Neural cell (in vitro differentiated cells): ENCODE measurements at regions not wholly inside any gene's neighbourhood (a gene's known extent, or its start where the extent isn't known, plus 50 kb on each side); places are given as distances from the start of the nearest gene placed in this dataset.

Experiments
- H2AFZ ChIP-seq: fragments of 200-600, 300-800 bp; sonication (generic), shearing (Covaris generic); 2 replicates; pipeline ENCODE4 v1.6.0; 2014; ENCODE audit warnings: low read depth, mild to moderate bottlenecking, antibody characterized with exemption, low read length, moderate library complexity
- H3F3A ChIP-seq: fragments of 200-600 bp; shearing (Covaris generic); 2 replicates; pipeline ENCODE4 v1.6.1; 2016; ENCODE audit warnings: mild to moderate bottlenecking, moderate library complexity, mixed read lengths, antibody characterized with exemption, low read length; ENCODE audit not compliant: insufficient read depth, poor library complexity, severe bottlenecking
- H3K27ac ChIP-seq: fragments of 200-600, 300-800 bp; sonication (generic), shearing (Covaris generic); 2 replicates; pipeline ENCODE4 v1.5.1; 2014; ENCODE audit warnings: mild to moderate bottlenecking, low read length, moderate library complexity
- H3K27me3 ChIP-seq: fragments of 300-800, 200-600 bp; sonication (generic), shearing (Covaris generic); 2 replicates; pipeline ENCODE4 v1.6.0; 2014; ENCODE audit warnings: mild to moderate bottlenecking, low read depth, low read length, moderate library complexity; ENCODE audit not compliant: insufficient read depth
- H3K36me3 ChIP-seq: fragments of 300-800, 200-600 bp; sonication (generic), shearing (Covaris generic); 2 replicates; pipeline ENCODE4 v1.5.1; 2014; ENCODE audit warnings: mild to moderate bottlenecking, antibody characterized with exemption, low read length, moderate library complexity; ENCODE audit not compliant: insufficient read depth
- H3K4me2 ChIP-seq: fragments of 300-800, 200-600 bp; sonication (generic), shearing (Covaris generic); 2 replicates; pipeline ENCODE4 v1.6.0; 2014; ENCODE audit warnings: mild to moderate bottlenecking, low read length
- H3K4me3 ChIP-seq: fragments of 300-800, 200-600 bp; sonication (generic), shearing (Covaris generic); 2 replicates; pipeline ENCODE4 v1.5.1; 2014; ENCODE audit warnings: mild to moderate bottlenecking, low read length, moderate library complexity
- H3K79me2 ChIP-seq: fragments of 200-600 bp; shearing (Covaris generic); replicated peaks from 2 replicates; pipeline ENCODE4 v1.6.0; 2014; ENCODE audit warnings: mild to moderate bottlenecking, low read length, moderate library complexity; ENCODE audit not compliant: insufficient read depth
- H3K9ac ChIP-seq: fragments of 300-800, 200-600 bp; sonication (generic), shearing (Covaris generic); 2 replicates; pipeline ENCODE4 v1.6.1; 2016; ENCODE audit warnings: mild to moderate bottlenecking, low read length, mixed read lengths
- H3K9me2 ChIP-seq: fragments of 200-600 bp; shearing (Covaris generic); 2 replicates; pipeline ENCODE4 v1.6.1; 2016; ENCODE audit warnings: mild to moderate bottlenecking, low read length, mixed read lengths; ENCODE audit not compliant: insufficient read depth
- H3K9me3 ChIP-seq: fragments of 200-600, 300-800 bp; sonication (generic), shearing (Covaris generic); 2 replicates; pipeline ENCODE4 v1.6.1; 2016; ENCODE audit warnings: mild to moderate bottlenecking, mixed run types, low read length, moderate library complexity, mixed read lengths
- H4K20me1 ChIP-seq: fragments of 200-600 bp; shearing (Covaris generic); 2 replicates; pipeline ENCODE4 v1.6.1; 2016; ENCODE audit warnings: mild to moderate bottlenecking, mixed run types; ENCODE audit not compliant: insufficient read depth
- CTCF ChIP-seq: fragments of 450-650 bp; IDR thresholded peaks from 2 replicates; pipeline ENCODE4 v1.5.1; 2014; ENCODE audit warnings: antibody characterized with exemption, mild to moderate bottlenecking, moderate library complexity; ENCODE audit not compliant: poor library complexity, severe bottlenecking
- EP300 ChIP-seq: fragments of 450-650 bp; conservative IDR thresholded peaks from 2 replicates; pipeline ENCODE4 v1.6.1; 2014; ENCODE audit warnings: antibody characterized with exemption, mild to moderate bottlenecking, moderate library complexity; ENCODE audit not compliant: poor library complexity, severe bottlenecking
- EZH2 ChIP-seq: fragments of 200-600, 300-800 bp; shearing (Covaris generic), sonication (generic); IDR thresholded peaks from 2 replicates; pipeline ENCODE4 v1.6.1; 2014; ENCODE audit warnings: antibody characterized with exemption, low read length, borderline replicate concordance, mild to moderate bottlenecking; ENCODE audit not compliant: insufficient read depth, poor library complexity, severe bottlenecking
- MXI1 ChIP-seq: fragments of 450-650 bp; conservative IDR thresholded peaks from 2 replicates; pipeline ENCODE4 v1.6.1; 2014; ENCODE audit warnings: antibody characterized with exemption, mild to moderate bottlenecking; ENCODE audit not compliant: poor library complexity, severe bottlenecking
- POLR2AphosphoS5 ChIP-seq: IDR thresholded peaks from 2 replicates; pipeline ENCODE4 v1.6.1; 2012
- RAD21 ChIP-seq: fragments of 450-650 bp; conservative IDR thresholded peaks from 2 replicates; pipeline ENCODE4 v1.6.1; 2014; ENCODE audit warnings: antibody characterized with exemption, mild to moderate bottlenecking, moderate library complexity
- SMC3 ChIP-seq: fragments of 450-650 bp; conservative IDR thresholded peaks from 2 replicates; pipeline ENCODE4 v1.6.1; 2014; ENCODE audit warnings: antibody characterized with exemption, mild to moderate bottlenecking, moderate library complexity; ENCODE audit not compliant: poor library complexity
- TAF1 ChIP-seq: IDR thresholded peaks from 2 replicates; pipeline ENCODE4 v1.6.1; 2012; ENCODE audit warnings: low read depth
- TF ChIP-seq, protein P1 (sequence below): IDR thresholded peaks from 2 replicates; pipeline ENCODE4 v1.6.1; 2012; ENCODE audit warnings: borderline replicate concordance

DNA sequence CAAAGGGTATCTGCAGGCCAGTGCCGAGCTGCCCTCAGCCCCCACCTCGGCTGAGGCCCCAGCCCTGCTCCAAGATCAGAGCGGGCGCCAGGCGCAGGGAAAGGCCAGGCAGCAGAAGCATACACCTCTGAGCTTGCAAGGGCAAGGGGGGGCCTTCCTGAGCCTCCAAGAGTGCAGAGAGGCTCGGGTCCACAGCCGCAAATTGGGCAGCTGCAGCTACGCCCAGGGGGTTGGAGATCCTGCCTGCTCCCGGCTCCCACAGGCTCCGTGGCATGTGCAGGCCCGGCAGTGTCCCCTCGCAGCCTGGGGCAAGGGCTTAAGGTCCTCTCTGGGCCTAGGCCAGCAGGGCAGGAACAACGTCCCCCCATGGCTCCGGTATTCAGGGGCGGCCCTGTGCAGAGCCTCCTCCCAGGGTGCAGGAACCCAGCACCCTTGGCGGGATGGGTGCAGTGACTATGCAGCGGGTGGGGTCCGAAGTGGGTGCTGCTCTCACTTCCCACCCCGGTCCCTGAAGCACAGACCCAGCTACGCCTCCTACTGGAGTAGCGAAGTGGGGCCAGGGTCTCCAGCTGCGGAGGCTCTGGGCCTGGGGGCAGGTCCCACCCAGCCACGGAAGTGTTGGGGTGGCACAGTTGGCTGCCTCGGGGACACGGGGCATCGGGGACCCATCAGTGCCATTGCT is 120.2 kb upstream of the TMEFF2 start:
- no peak overlapping the region for H2AFZ ChIP-seq
- no peaks in the 10 kb centered on the region for H3K36me3 ChIP-seq
- no peak overlapping the region for H3K27ac ChIP-seq
- TF ChIP-seq RAD21 (no peak), EP300 (no peak), SMC3 (no peak), CTCF (no peak), TAF1 (no peak), EZH2 (no peak), POLR2AphosphoS5 (no peak), MXI1 (no peak)
- TF ChIP-seq, protein P1, sequence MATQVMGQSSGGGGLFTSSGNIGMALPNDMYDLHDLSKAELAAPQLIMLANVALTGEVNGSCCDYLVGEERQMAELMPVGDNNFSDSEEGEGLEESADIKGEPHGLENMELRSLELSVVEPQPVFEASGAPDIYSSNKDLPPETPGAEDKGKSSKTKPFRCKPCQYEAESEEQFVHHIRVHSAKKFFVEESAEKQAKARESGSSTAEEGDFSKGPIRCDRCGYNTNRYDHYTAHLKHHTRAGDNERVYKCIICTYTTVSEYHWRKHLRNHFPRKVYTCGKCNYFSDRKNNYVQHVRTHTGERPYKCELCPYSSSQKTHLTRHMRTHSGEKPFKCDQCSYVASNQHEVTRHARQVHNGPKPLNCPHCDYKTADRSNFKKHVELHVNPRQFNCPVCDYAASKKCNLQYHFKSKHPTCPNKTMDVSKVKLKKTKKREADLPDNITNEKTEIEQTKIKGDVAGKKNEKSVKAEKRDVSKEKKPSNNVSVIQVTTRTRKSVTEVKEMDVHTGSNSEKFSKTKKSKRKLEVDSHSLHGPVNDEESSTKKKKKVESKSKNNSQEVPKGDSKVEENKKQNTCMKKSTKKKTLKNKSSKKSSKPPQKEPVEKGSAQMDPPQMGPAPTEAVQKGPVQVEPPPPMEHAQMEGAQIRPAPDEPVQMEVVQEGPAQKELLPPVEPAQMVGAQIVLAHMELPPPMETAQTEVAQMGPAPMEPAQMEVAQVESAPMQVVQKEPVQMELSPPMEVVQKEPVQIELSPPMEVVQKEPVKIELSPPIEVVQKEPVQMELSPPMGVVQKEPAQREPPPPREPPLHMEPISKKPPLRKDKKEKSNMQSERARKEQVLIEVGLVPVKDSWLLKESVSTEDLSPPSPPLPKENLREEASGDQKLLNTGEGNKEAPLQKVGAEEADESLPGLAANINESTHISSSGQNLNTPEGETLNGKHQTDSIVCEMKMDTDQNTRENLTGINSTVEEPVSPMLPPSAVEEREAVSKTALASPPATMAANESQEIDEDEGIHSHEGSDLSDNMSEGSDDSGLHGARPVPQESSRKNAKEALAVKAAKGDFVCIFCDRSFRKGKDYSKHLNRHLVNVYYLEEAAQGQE, result no peak
- H3K9ac ChIP-seq, result no peak overlapping the region
- H3K27me3 ChIP-seq, result no peaks in the 10 kb centered on the region
- no peaks in the 10 kb centered on the region for H3K79me2 ChIP-seq
- H3K9me2 ChIP-seq, result no peaks in the 10 kb centered on the region
- no peak overlapping the region for H3K4me3 ChIP-seq
- H3K4me2 ChIP-seq, result no peak overlapping the region
- H4K20me1 ChIP-seq, result no peaks in the 10 kb centered on the region
- H3K9me3 ChIP-seq, result no peaks in the 10 kb centered on the region
- no peaks in the 10 kb centered on the region for H3F3A ChIP-seq

GRCh38 chr2:192313773-192314172 is 119.0 kb upstream of the TMEFF2 start:
- H3K9me3 ChIP-seq, result no peaks in the 10 kb centered on the region
- H3K4me2 ChIP-seq, result no peak overlapping the region
- H3K79me2 ChIP-seq, result no peaks in the 10 kb centered on the region
- H3K27me3 ChIP-seq, result no peaks in the 10 kb centered on the region
- H3K27ac ChIP-seq, result no peak overlapping the region
- no peaks in the 10 kb centered on the region for H4K20me1 ChIP-seq
- H3F3A ChIP-seq, result no peaks in the 10 kb centered on the region
- no peaks in the 10 kb centered on the region for H3K36me3 ChIP-seq
- H3K9me2 ChIP-seq, result no peaks in the 10 kb centered on the region
- no peak overlapping the region for H3K4me3 ChIP-seq
- TF ChIP-seq POLR2AphosphoS5, result no peak
- TF ChIP-seq TAF1, result no peak
- no peak for TF ChIP-seq SMC3
- no peak for TF ChIP-seq RAD21
- no peak for TF ChIP-seq EP300
- TF ChIP-seq, protein P1, result no peak
- TF ChIP-seq MXI1, result no peak
- no peak for TF ChIP-seq EZH2
- TF ChIP-seq CTCF, result no peak
- no peak overlapping the region for H2AFZ ChIP-seq
- H3K9ac ChIP-seq, result no peak overlapping the region
